HepG2 (cell line): ENCODE measurements at regions not wholly inside any gene's neighbourhood (a gene's known extent, or its start where the extent isn't known, plus 50 kb on each side); places are given as distances from the start of the nearest gene placed in this dataset.

ENCODE experiments used
- ATAC-seq: fragments of 200-7000 bp; cut with Tn5 transposase; 3 replicates; pipeline ENCODE4 v1.9.1; 2020; ENCODE audit warnings: mild to moderate bottlenecking, moderate library complexity
- BruUV-seq: library from RNA; stranded (reverse); fragments of 400-500 nt; replicated peaks from 2 replicates; lab custom pipeline; 2021; lab: Mats Ljungman, UMichigan
- CTCF ChIA-PET: fragments of 300-600 bp; formaldehyde crosslinking; extraction: SDS; loops from one replicate; lab custom pipeline; 2021; ENCODE audit warnings: low total read pairs, inconsistent platforms, low intra/inter-chr PET ratio; lab: Yijun Ruan, JAX
- POLR2A ChIA-PET: fragments of 350-600 bp; sonication (Branson Sonifier 250); formaldehyde crosslinking; loops from one replicate; lab custom pipeline; 2020; ENCODE audit warnings: antibody characterized with exemption, inconsistent platforms; lab: Yijun Ruan, JAX
- DNase-seq: peaks from one replicate; pipeline ENCODE4 v3.0.0-alpha.2; 2015; ENCODE audit warnings: low spot score
- FAIRE-seq: peaks from 3 replicates; lab custom pipeline; 2011; peaks lifted over from hg19 to GRCh38; lab: Jason Lieb, UNC
- H2AFZ ChIP-seq: one replicate; pipeline ENCODE4 v1.6.1; 2011; ENCODE audit warnings: low read length, inconsistent platforms
- H3K27ac ChIP-seq: fragments of 300-600 bp; 3 replicates; pipeline ENCODE4 v1.8.0; 2011; ENCODE audit warnings: mixed run types, mild to moderate bottlenecking, mixed read lengths, low read length, inconsistent platforms; ENCODE audit not compliant: insufficient read depth; ENCODE audit errors: extremely low read length
- H3K27me3 ChIP-seq, 2 experiments: fragments of 200-600 bp in 1 of 2; 2 replicates in 1 of 2; 3 replicates in 1 of 2; pipeline versions ENCODE4 v1.6.0 to v1.8.0; 2011; ENCODE audit warnings: low read length in 2 of 2, mild to moderate bottlenecking in 2 of 2, moderate library complexity in 2 of 2, inconsistent platforms in 1 of 2; ENCODE audit not compliant: insufficient read depth in 2 of 2, control insufficient read depth in 1 of 2
- H3K36me3 ChIP-seq, 2 experiments: fragments of 200-600 bp in 1 of 2; replicated peaks in 1 of 2; 2 replicates in 1 of 2; 3 replicates in 1 of 2; pipeline versions ENCODE4 v1.5.1 to v1.8.0; 2011; ENCODE audit warnings: low read length in 2 of 2, inconsistent platforms in 1 of 2; ENCODE audit not compliant: insufficient read depth in 2 of 2, control insufficient read depth in 1 of 2
- H3K4me1 ChIP-seq: 2 replicates; pipeline ENCODE4 v1.5.1; 2012; ENCODE audit warnings: low read length, inconsistent platforms; ENCODE audit not compliant: insufficient read depth
- H3K4me2 ChIP-seq: 2 replicates; pipeline ENCODE4 v1.6.0; 2011; ENCODE audit warnings: low read depth, low read length, inconsistent platforms
- H3K4me3 ChIP-seq, 3 experiments: fragments of 200-600 bp in 1 of 3; sonication (generic), shearing (Covaris generic) in 1 of 3; replicated peaks in 1 of 3; 2 replicates each; pipeline ENCODE4 v1.5.1; 2011 to 2016; ENCODE audit warnings: low read length in 3 of 3, inconsistent platforms in 2 of 3, low read depth in 2 of 3, mild to moderate bottlenecking in 2 of 3, control low read depth in 1 of 3, mixed read lengths in 1 of 3; ENCODE audit not compliant: insufficient read depth in 1 of 3
- H3K79me2 ChIP-seq: one replicate; pipeline ENCODE4 v1.6.1; 2011; ENCODE audit warnings: low read length, inconsistent platforms; ENCODE audit not compliant: insufficient read depth
- H3K9ac ChIP-seq: 2 replicates; pipeline ENCODE4 v1.6.0; 2011; ENCODE audit warnings: mild to moderate bottlenecking, low read depth, low read length, inconsistent platforms; ENCODE audit not compliant: insufficient read depth
- H3K9me3 ChIP-seq: 2 replicates; pipeline ENCODE4 v1.5.1; 2012; ENCODE audit warnings: mild to moderate bottlenecking, low read length
- H4K20me1 ChIP-seq: 2 replicates; pipeline ENCODE4 v1.6.0; 2011; ENCODE audit warnings: inconsistent platforms, mild to moderate bottlenecking, low read length, moderate library complexity; ENCODE audit not compliant: insufficient read depth
- ATF7 ChIP-seq, 2 experiments: fragments of 450-650 bp in 1 of 2; sonication (generic) in 1 of 2; formaldehyde crosslinking in 1 of 2; IDR thresholded peaks; 2 replicates each; pipeline versions ENCODE4 v1.4.0 to v1.6.1; 2016 to 2020; ENCODE audit warnings: antibody characterized with exemption in 1 of 2, mild to moderate bottlenecking in 1 of 2, missing genetic modification reagents in 1 of 2
- CBX5 ChIP-seq: sonication (generic); formaldehyde crosslinking; IDR thresholded peaks from 2 replicates; pipeline ENCODE4 v1.4.0; 2020; ENCODE audit warnings: missing genetic modification reagents, borderline replicate concordance
- CEBPZ ChIP-seq: IDR thresholded peaks from 2 replicates; pipeline ENCODE4 v1.6.1; 2012; ENCODE audit warnings: low read length, improper control_type of control experiment
- ISX ChIP-seq: sonication (generic); formaldehyde crosslinking; conservative IDR thresholded peaks from 2 replicates; pipeline ENCODE4 v1.5.0; 2020; ENCODE audit warnings: missing genetic modification reagents
- KMT2B ChIP-seq: IDR thresholded peaks from 2 replicates; pipeline ENCODE4 v1.6.1; 2016; ENCODE audit warnings: missing genetic modification reagents, missing compliant biosample characterization
- NCOA1 ChIP-seq: sonication (generic); formaldehyde crosslinking; IDR thresholded peaks from 2 replicates; pipeline ENCODE4 v1.9.0; 2021; ENCODE audit warnings: missing genetic modification reagents
- TBL1XR1 ChIP-seq: fragments of 150-350 bp; IDR thresholded peaks from 2 replicates; pipeline ENCODE4 v1.6.1; 2014; ENCODE audit warnings: borderline replicate concordance, low read length; ENCODE audit not compliant: partially characterized antibody
- ZBTB7B ChIP-seq: sonication (generic); formaldehyde crosslinking; IDR thresholded peaks from 2 replicates; pipeline ENCODE4 v1.4.0; 2020; ENCODE audit warnings: missing genetic modification reagents
- ZNF17 ChIP-seq: sonication (generic); formaldehyde crosslinking; IDR thresholded peaks from 2 replicates; pipeline ENCODE4 v1.5.0; 2020; ENCODE audit warnings: mild to moderate bottlenecking, missing genetic modification reagents
- ZNF256 ChIP-seq: sonication (generic); formaldehyde crosslinking; conservative IDR thresholded peaks from 2 replicates; pipeline ENCODE4 v1.4.0; 2020; ENCODE audit warnings: missing genetic modification reagents
- ZNF264 ChIP-seq: sonication (generic); formaldehyde crosslinking; IDR thresholded peaks from 2 replicates; pipeline ENCODE4 v1.4.0; 2020; ENCODE audit warnings: missing genetic modification reagents
- ZNF382 ChIP-seq: sonication (generic); formaldehyde crosslinking; IDR thresholded peaks from 2 replicates; pipeline ENCODE4 v1.5.0; 2020; ENCODE audit warnings: missing genetic modification reagents, mild to moderate bottlenecking, borderline replicate concordance
- ZNF550 ChIP-seq: sonication (generic); formaldehyde crosslinking; IDR thresholded peaks from 2 replicates; pipeline ENCODE4 v1.4.0; 2020; ENCODE audit warnings: mild to moderate bottlenecking, missing genetic modification reagents, borderline replicate concordance
- WGBS: methylation state at CpG from one replicate; pipeline ENCODE4 v1.1.6; 2017; ENCODE audit warnings: low lambda C conversion rate; 5-methylcytosine and 5-hydroxymethylcytosine counted together
- in situ Hi-C: cut with HindIII; loops from 2 replicates; pipeline ENCODE4 v1.10.0; 2017; ENCODE audit warnings: low pct_unique_long_range_greater_than_20kb; ENCODE audit not compliant: extremely low pct_ligation_motif_present
- intact Hi-C: fragments of 100-400 bp; cut with micrococcal nuclease; formaldehyde crosslinking; loops from one replicate; pipeline ENCODE4 v1.10.0; 2022; ENCODE audit not compliant: unreplicated experiment
- TF ChIP-seq, protein P1 (sequence below): sonication (generic); formaldehyde crosslinking; IDR thresholded peaks from 2 replicates; pipeline ENCODE4 v1.5.1; 2020; ENCODE audit warnings: mild to moderate bottlenecking, missing genetic modification reagents, moderate library complexity

DNA sequence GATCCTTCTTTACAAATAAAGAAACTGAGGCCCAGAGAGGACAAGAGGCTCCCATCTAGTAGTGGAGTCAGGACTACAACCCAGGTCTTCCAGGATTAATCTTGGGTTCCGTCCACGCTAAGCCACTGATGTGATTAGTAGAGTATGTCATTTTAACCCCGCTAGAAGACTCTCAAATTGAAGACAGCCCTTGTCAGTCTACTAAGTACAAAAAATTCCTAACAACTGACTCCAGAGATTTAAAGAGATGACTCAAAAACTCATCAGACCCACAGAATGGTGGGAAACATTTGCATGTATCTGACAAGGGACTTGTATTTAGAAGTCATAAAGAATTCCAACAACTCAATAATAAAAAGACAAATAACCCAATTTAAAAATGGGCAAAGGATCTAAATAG, 145.3 kb downstream of the CNTN3 start (continued):
- TF ChIP-seq ATF7 (IDR thresholded peaks at IDR 0.05) (no peak), ATF7 (CRISPR knock-in tag; IDR thresholded peaks at IDR 0.05) (no peak), NCOA1 (CRISPR knock-in tag) (no peak), ZNF256 (no peak), ZNF382 (CRISPR knock-in tag) (no peak), ISX (CRISPR knock-in tag) (no peak), CEBPZ (no peak)

DNA sequence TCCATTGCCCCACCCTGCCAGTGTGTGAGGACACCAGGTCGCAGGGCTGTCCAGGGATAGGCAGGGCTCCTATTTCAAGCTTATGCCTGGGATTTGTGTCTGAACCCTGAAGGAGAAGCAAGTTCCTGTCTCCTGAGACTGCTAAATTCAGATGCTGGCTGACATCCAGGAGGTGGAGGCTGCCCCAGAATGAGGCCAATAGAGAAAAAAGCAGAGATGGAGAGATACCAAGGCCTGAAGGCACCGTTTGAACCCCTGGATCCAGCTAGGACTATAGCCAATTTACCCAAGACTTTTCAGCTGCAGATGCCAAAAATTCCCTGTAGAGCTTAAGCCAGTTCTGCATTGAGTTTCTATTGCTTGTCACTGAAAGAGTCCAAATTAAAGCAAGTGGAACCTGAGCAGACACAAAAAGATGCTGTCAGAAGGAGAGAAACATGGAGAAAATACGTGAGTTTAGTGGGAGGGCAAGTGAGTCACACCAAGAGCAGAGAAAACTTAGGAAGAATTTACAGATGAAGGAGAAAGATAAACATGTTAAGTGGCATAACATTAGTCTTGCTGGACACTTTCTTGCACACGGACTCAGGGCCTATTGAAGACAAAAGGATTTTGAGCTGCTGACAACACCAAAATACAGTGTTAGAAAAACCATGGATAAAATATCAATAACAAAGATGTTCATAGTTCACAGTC, 148.6 kb downstream of the CNTN3 start:
- FAIRE-seq: no peak

More for the DNA sequence above, 148.6 kb downstream of the CNTN3 start:
- DNase-seq (no peak), ATAC-seq (no peak)
- no peak overlapping the region for H3K27ac ChIP-seq
- TF ChIP-seq ZNF550 (CRISPR knock-in tag) (no peak), TBL1XR1 (no peak), ZNF264 (no peak), KMT2B (CRISPR knock-in tag) (no peak), ZNF17 (no peak), CBX5 (CRISPR knock-in tag) (no peak), ZBTB7B (CRISPR knock-in tag) (no peak)
- TF ChIP-seq, protein P1, sequence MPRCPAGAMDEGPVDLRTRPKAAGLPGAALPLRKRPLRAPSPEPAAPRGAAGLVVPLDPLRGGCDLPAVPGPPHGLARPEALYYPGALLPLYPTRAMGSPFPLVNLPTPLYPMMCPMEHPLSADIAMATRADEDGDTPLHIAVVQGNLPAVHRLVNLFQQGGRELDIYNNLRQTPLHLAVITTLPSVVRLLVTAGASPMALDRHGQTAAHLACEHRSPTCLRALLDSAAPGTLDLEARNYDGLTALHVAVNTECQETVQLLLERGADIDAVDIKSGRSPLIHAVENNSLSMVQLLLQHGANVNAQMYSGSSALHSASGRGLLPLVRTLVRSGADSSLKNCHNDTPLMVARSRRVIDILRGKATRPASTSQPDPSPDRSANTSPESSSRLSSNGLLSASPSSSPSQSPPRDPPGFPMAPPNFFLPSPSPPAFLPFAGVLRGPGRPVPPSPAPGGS (CRISPR knock-in tag): no peak
- no peak overlapping the region for H3K4me3 ChIP-seq
- H3K79me2 ChIP-seq: no peaks in the 10 kb centered on the region
- in situ Hi-C loops: no loop called here
- no peaks in the 10 kb centered on the region for H3K36me3 ChIP-seq
- H3K4me2 ChIP-seq: no peak overlapping the region
- H2AFZ ChIP-seq: no peak overlapping the region
- H3K4me1 ChIP-seq: no peaks in the 10 kb centered on the region
- ChIA-PET POLR2A (no interaction called here), CTCF (no interaction called here)
- H4K20me1 ChIP-seq: no peaks in the 10 kb centered on the region
- no TSS peak for BruUV-seq
- H3K27me3 ChIP-seq: no peaks in the 10 kb centered on the region; a peak in 1 of 5 replicates
- H3K9me3 ChIP-seq: 0 out of 2 replicates have a peak, but pooled peaks cover 7% of the 10 kb centered on the region
- H3K9ac ChIP-seq: no peak overlapping the region
- WGBS: 3% methylated on average over 4 of the region's 4 CpGs
- intact Hi-C loops: no loop called here
